Right atrium auricular region (tissue), 2 donors: ENCODE measurements at regions not wholly inside any gene's neighbourhood (a gene's known extent, or its start where the extent isn't known, plus 50 kb on each side); places are given as distances from the start of the nearest gene placed in this dataset.
"Not testable (repeated sequence)": the region's sequence is repeated elsewhere in the genome, so short reads cannot be mapped to it uniquely, and the experiment has no call there.

Experiments used
- DNase-seq: peaks from one replicate; pipeline ENCODE4 v3.0.0-alpha.2; 2019; ENCODE audit warnings: low spot score
- H3K27ac ChIP-seq, 2 donors: fragments of 200-600 bp; sonication (generic); 1 replicate in 1 of 2; 2 replicates in 1 of 2; pipeline ENCODE4 v1.5.1; 2016 to 2019
- H3K27me3 ChIP-seq, 2 donors: fragments of 200-600 bp; sonication (generic); one replicate each; pipeline versions ENCODE4 v1.5.1 to v1.6.0; 2017 to 2019
- H3K36me3 ChIP-seq: fragments of 200-600 bp; sonication (generic); one replicate; pipeline ENCODE4 v1.5.1; 2016
- H3K4me1 ChIP-seq, 2 donors: fragments of 200-600 bp; sonication (generic); one replicate each; pipeline versions ENCODE4 v1.5.1 to v1.6.0; 2017 to 2019
- H3K4me3 ChIP-seq, 2 donors: fragments of 200-600 bp; sonication (generic); 1 replicate in 1 of 2; 2 replicates in 1 of 2; pipeline ENCODE4 v1.5.1; 2017 to 2019; ENCODE audit warnings: mild to moderate bottlenecking in 1 of 2, moderate library complexity in 1 of 2
- H3K9me3 ChIP-seq, 2 donors: fragments of 200-600 bp; sonication (generic); one replicate each; pipeline ENCODE4 v1.5.1; 2019
- TF ChIP-seq, protein P1 (sequence below), 2 donors: fragments of 200-600 bp; sonication (generic); IDR thresholded peaks; one replicate each; pipeline ENCODE4 v1.5.1; 2019; ENCODE audit warnings: antibody characterized with exemption in 2 of 2

DNA sequence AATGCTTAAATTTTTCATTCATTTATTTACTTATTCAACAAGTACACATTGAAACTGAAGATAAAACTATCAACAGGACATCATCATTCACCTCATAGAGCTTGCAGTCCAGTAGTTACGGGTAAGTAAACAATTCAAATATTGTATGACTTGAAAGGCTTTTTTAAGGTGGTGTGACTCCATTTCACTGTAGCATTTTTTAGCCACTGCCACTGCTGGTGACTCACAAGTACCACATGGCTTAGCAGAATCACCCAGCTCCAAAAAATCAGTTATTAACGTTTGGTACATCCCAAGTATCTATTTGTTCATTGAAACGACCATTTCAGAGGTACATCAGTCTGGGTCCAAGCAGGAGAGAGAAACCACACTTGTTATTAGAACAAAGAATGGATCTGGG is 427.9 kb upstream of the DDI1 start:
- no peak overlapping the region for H3K4me3 ChIP-seq
- no peaks in the 10 kb centered on the region for H3K27me3 ChIP-seq
- no peak for DNase-seq
- no peak overlapping the region for H3K27ac ChIP-seq
- TF ChIP-seq, protein P1, sequence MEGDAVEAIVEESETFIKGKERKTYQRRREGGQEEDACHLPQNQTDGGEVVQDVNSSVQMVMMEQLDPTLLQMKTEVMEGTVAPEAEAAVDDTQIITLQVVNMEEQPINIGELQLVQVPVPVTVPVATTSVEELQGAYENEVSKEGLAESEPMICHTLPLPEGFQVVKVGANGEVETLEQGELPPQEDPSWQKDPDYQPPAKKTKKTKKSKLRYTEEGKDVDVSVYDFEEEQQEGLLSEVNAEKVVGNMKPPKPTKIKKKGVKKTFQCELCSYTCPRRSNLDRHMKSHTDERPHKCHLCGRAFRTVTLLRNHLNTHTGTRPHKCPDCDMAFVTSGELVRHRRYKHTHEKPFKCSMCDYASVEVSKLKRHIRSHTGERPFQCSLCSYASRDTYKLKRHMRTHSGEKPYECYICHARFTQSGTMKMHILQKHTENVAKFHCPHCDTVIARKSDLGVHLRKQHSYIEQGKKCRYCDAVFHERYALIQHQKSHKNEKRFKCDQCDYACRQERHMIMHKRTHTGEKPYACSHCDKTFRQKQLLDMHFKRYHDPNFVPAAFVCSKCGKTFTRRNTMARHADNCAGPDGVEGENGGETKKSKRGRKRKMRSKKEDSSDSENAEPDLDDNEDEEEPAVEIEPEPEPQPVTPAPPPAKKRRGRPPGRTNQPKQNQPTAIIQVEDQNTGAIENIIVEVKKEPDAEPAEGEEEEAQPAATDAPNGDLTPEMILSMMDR (IDR thresholded peaks at IDR 0.05): no peak
- H3K9me3 ChIP-seq: no peaks in the 10 kb centered on the region
- no peaks in the 10 kb centered on the region for H3K36me3 ChIP-seq
- no peaks in the 10 kb centered on the region for H3K4me1 ChIP-seq

DNA sequence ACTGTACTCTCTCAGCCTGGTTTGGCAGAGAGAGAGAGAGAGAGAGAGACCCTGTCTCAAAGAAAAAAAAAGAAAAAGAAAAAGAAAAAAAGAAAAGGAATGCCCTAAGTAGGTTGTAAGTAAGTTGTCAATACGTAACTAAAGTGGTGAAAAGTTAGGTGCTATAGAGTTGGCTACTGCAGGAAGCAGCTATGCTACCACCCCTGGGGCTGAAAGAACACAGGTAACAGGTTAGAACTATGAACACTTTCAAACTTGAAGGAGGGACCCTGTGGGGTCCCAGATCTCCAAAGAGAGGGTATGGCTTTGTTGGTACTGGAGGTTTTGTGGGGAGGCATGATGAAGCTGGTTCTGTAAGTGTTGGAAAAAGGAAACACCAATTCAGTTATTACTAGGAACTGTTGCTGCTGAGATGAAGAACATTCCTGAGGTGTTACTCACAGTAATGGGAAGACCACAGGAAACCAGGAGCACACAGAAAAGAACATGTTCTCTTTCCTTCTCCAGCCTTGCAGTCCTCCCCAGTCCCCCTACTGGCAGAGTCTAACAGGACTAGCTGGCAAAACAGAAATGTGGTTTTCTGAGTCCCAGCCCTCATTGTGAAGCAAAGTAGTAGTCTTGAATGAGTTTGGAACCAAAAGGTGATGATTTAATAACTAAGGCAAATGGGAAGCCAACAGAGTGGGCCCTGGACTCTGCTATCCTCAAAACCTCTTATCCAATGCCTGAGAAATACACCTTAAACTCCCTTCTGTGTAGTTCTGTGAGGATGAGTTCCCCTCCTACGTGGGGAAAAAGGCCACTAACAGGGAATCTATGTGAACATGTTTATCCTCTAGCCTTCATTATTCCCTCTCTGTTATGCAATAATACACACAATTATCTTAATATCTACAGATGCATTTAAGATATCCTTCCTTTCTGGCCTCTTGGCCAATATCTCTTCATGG is 427.0 kb upstream of the DDI1 start:
- no peaks in the 10 kb centered on the region for H3K9me3 ChIP-seq
- no peaks in the 10 kb centered on the region for H3K36me3 ChIP-seq
- H3K4me1 ChIP-seq: no peaks in the 10 kb centered on the region
- no peak overlapping the region for H3K27ac ChIP-seq
- H3K27me3 ChIP-seq: no peaks in the 10 kb centered on the region
- H3K4me3 ChIP-seq: no peak overlapping the region
- TF ChIP-seq, protein P1 (IDR thresholded peaks at IDR 0.05): peak in 1 of 2 donors; percentile 36
- DNase-seq: no peak

DNA sequence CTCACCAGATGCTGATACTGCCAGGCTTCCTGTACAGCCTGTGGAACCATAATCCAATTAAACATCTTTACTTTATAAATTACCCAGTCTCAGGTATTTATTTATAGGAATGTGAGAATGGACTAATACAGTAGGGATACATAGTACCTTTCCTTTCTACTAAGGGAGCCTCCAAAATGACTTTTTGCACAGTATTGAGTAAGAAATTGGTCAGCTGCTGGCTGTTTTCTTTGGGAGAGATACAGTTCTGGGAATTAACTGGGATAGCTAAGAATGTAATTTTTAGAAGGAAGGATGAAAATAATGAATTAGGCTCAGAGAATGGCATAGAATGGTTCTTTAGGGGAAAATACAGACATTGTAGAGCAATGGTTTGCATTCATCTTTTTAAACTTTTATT is 426.0 kb upstream of the DDI1 start:
- DNase-seq: no peak
- Histone ChIP-seq H3K4me3 (no peak overlapping the region), H3K4me1 (no peaks in the 10 kb centered on the region), H3K36me3 (no peaks in the 10 kb centered on the region), H3K9me3 (no peaks in the 10 kb centered on the region), H3K27me3 (no peaks in the 10 kb centered on the region), H3K27ac (no peak overlapping the region)
- TF ChIP-seq, protein P1 (IDR thresholded peaks at IDR 0.05): no peak

DNA sequence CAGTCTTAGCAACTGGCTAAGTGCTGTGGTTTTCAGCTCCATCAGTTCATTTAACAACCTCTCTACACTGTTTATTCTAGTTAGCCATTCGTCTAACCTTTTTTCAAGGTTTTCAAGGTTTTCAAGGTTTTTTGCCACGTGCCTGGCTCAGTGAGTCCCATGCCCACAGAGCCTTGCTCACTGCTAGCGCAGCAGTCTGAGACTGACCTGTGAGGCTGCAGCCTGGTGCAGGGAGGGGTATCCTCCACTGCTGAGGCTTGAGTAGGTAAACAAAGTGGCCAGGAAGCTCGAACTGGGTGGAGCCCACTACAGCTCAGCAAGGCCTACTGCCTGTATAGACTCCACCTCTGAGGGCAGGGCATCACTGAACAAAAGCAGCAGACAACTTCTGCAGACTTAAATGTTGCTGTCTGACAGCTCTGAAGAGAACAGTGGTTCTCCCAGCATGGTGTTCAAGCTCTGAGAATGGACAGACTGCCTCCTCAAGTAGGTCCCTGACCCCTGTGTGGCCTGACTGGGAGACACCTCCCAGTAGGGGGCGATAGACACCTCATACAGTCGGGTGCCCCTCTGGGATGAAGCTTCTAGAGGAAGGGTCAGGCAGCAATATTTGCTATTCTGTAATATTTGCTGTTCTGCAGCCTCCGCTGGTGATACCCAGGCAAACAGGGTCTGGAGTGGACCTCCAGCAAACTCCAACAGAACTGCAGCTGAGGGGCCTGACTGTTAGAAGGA is 424.7 kb upstream of the DDI1 start:
- not testable (repeated sequence) for H3K36me3 ChIP-seq, H3K27ac ChIP-seq, H3K9me3 ChIP-seq, H3K4me1 ChIP-seq, H3K27me3 ChIP-seq, DNase-seq, H3K4me3 ChIP-seq

DNA sequence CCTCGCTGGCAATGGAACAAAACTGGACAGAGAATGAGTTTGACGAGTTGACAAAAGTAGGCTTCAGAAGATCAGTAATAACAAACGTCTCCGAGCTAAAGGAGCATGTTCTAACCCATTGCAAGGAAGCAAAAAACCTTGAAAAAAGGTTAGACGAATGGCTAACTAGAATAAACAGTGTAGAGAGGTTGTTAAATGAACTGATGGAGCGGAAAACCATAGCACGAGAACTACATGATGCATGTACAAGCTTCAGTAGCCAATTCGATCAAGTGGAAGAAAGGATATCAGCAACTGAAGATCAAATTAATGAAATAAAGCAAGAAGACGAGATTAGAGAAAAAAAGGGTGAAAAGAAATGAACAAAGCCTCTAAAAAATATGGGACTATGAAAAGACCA is 424.0 kb upstream of the DDI1 start:
- H3K27me3 ChIP-seq, H3K27ac ChIP-seq, H3K36me3 ChIP-seq, H3K4me1 ChIP-seq, H3K9me3 ChIP-seq, H3K4me3 ChIP-seq, DNase-seq: not testable (repeated sequence)

DNA sequence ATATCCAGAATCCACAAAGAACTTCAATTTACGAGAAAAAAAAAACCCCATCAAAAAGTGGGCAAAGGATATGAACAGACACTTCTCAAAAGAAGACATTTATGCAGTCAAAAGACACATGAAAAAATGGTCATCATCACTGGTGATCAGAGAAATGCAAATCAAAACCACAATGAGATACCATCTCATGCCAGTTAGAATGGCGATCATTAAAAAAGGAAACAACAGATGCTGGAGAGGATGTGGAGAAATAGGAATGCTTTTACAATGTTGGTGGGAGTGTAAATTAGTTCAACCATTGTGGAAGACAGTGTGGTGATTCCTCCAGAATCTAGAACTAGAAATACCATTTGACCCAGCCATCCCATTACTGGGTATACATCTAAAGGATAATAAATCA is 419.9 kb upstream of the DDI1 start:
- not testable (repeated sequence) for DNase-seq, H3K27me3 ChIP-seq, H3K9me3 ChIP-seq, H3K27ac ChIP-seq, H3K4me3 ChIP-seq, H3K36me3 ChIP-seq, H3K4me1 ChIP-seq

DNA sequence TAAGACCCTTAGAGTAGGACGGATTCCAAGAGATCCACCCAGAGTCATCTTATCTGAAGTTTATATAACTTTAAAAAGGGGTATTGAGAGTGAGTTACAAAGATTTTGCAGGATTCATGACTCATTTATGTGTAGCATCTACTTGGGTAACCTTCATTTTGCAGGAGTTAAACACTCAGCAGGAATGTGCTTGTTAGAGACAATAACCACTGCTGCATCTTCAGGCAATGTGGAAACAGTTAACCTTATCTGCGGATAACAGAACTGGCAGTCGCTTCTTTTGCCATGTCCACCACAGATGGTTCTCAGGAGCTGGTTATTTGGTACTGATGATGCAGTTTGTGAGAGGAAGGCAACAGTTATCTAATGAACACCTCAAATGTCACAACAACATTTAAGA is 417.9 kb upstream of the DDI1 start:
- Histone ChIP-seq H3K9me3 (no peaks in the 10 kb centered on the region), H3K27ac (no peak overlapping the region)
- TF ChIP-seq, protein P1 (IDR thresholded peaks at IDR 0.05): no peak

More for the DNA sequence above, 417.9 kb upstream of the DDI1 start:
- no peaks in the 10 kb centered on the region for H3K36me3 ChIP-seq
- no peak overlapping the region for H3K4me3 ChIP-seq
- no peaks in the 10 kb centered on the region for H3K4me1 ChIP-seq
- no peaks in the 10 kb centered on the region for H3K27me3 ChIP-seq
- no peak for DNase-seq
